K562 (cell line): ENCODE measurements at regions not wholly inside any gene's neighbourhood (a gene's known extent, or its start where the extent isn't known, plus 50 kb on each side); places are given as distances from the start of the nearest gene placed in this dataset.

Source experiments
- ATAC-seq: fragments of 200-7000 bp; cut with Tn5 transposase; 3 replicates; pipeline ENCODE4 v1.9.1; 2020; ENCODE audit warnings: moderate library complexity
- BruUV-seq: library from RNA; stranded (reverse); fragments of 400-500 nt; replicated peaks from 2 replicates; lab custom pipeline; 2021; lab: Mats Ljungman, UMichigan
- CTCF ChIA-PET: fragments of 300-600 bp; formaldehyde crosslinking; extraction: SDS; loops from one replicate; lab custom pipeline; 2021; ENCODE audit warnings: low intra/inter-chr PET ratio; lab: Yijun Ruan, JAX
- POLR2A ChIA-PET: fragments of 300-600, 350-650 bp; sonication (Branson Sonifier 250); formaldehyde crosslinking; extraction: SDS; loops from one replicate; lab custom pipeline; 2021; ENCODE audit warnings: antibody characterized with exemption, inconsistent platforms; lab: Yijun Ruan, JAX
- DNase-seq, 4 experiments: peaks; one replicate each; pipeline versions ENCODE4 v3.0.0 to v3.0.0-alpha.2; 2011 to 2018; ENCODE audit warnings: low spot score in 3 of 4, mixed read lengths in 3 of 4; ENCODE audit errors: extremely low read depth in 1 of 4
- FAIRE-seq: peaks from 2 replicates; lab custom pipeline; 2011; peaks lifted over from hg19 to GRCh38; lab: Jason Lieb, UNC
- H2AFZ ChIP-seq: 2 replicates; pipeline ENCODE4 v1.6.0; 2011; ENCODE audit warnings: low read depth, low read length, control low read depth, inconsistent platforms
- H3K27ac ChIP-seq: fragments of 200-600 bp; 3 replicates; pipeline ENCODE4 v1.8.0; 2011; ENCODE audit warnings: low read depth, mild to moderate bottlenecking, control low read depth, inconsistent platforms, low read length, moderate library complexity, mixed read lengths; ENCODE audit errors: extremely low read depth
- H3K27me3 ChIP-seq, 2 experiments: fragments of 300-600 bp in 1 of 2; 2 replicates in 1 of 2; 3 replicates in 1 of 2; pipeline versions ENCODE4 v1.6.0 to v1.8.0; 2011; ENCODE audit warnings: inconsistent platforms in 2 of 2, low read length in 2 of 2, mild to moderate bottlenecking in 1 of 2, mixed read lengths in 1 of 2, moderate library complexity in 1 of 2; ENCODE audit not compliant: control insufficient read depth in 2 of 2, insufficient read depth in 2 of 2
- H3K36me3 ChIP-seq: fragments of 300-600 bp; 3 replicates; pipeline ENCODE4 v1.8.0; 2011; ENCODE audit warnings: mild to moderate bottlenecking, low read length, inconsistent platforms; ENCODE audit not compliant: control insufficient read depth, insufficient read depth
- H3K4me1 ChIP-seq, 2 experiments: fragments of 200-600 bp in 1 of 2; replicated peaks in 1 of 2; 2 replicates in 1 of 2; 3 replicates in 1 of 2; pipeline versions ENCODE4 v1.5.1 to v1.8.0; 2011; ENCODE audit warnings: inconsistent platforms in 2 of 2, low read length in 2 of 2, mild to moderate bottlenecking in 1 of 2, mixed read lengths in 1 of 2, moderate library complexity in 1 of 2; ENCODE audit not compliant: control insufficient read depth in 2 of 2, insufficient read depth in 2 of 2
- H3K4me2 ChIP-seq: 2 replicates; pipeline ENCODE4 v1.6.1; 2011; ENCODE audit warnings: low read length, control low read depth, inconsistent platforms, mixed read lengths; ENCODE audit not compliant: insufficient read depth
- H3K4me3 ChIP-seq: fragments of 200-600 bp; sonication (generic), shearing (Covaris generic); 2 replicates; pipeline ENCODE4 v1.5.1; 2016; ENCODE audit warnings: control low read depth, inconsistent platforms
- H3K79me2 ChIP-seq: fragments of 200-600 bp; 3 replicates; pipeline ENCODE4 v1.8.0; 2011; ENCODE audit warnings: low read length, inconsistent platforms; ENCODE audit not compliant: control insufficient read depth, insufficient read depth
- H3K9ac ChIP-seq, 2 experiments: 2 replicates each; pipeline versions ENCODE4 v1.6.0 to v1.6.1; 2011; ENCODE audit warnings: low read depth in 2 of 2, low read length in 2 of 2, control low read depth in 1 of 2, inconsistent platforms in 1 of 2, mild to moderate bottlenecking in 1 of 2, mixed read lengths in 1 of 2; ENCODE audit not compliant: insufficient read depth in 1 of 2
- H3K9me1 ChIP-seq: one replicate; pipeline ENCODE4 v1.6.0; 2011; ENCODE audit warnings: inconsistent platforms, mild to moderate bottlenecking, low read length, moderate library complexity; ENCODE audit not compliant: control insufficient read depth, insufficient read depth
- H3K9me3 ChIP-seq: replicated peaks from 2 replicates; pipeline ENCODE4 v1.5.1; 2011; ENCODE audit warnings: low read depth, low read length, inconsistent platforms; ENCODE audit not compliant: control insufficient read depth, insufficient read depth
- H4K20me1 ChIP-seq: replicated peaks from 2 replicates; pipeline ENCODE4 v1.6.1; 2011; ENCODE audit warnings: low read length, inconsistent platforms, mixed read lengths; ENCODE audit not compliant: control insufficient read depth, insufficient read depth
- MAFF ChIP-seq: IDR thresholded peaks from 2 replicates; pipeline ENCODE4 v1.6.1; 2012; ENCODE audit warnings: low read length, improper control_type of control experiment
- MYBL2 ChIP-seq, 2 experiments: fragments of 450-650 bp in 1 of 2; sonication (generic) in 1 of 2; formaldehyde crosslinking in 1 of 2; IDR thresholded peaks; 2 replicates each; pipeline versions ENCODE4 v1.6.1 to v1.8.1; 2017 to 2022; ENCODE audit warnings: borderline replicate concordance in 1 of 2, inconsistent platforms in 1 of 2, low read depth in 1 of 2, mild to moderate bottlenecking in 1 of 2, missing genetic modification reagents in 1 of 2, moderate library complexity in 1 of 2
- NR4A1 ChIP-seq, 2 experiments: fragments of 250-450 bp in 1 of 2; fragments of 450-650 bp in 1 of 2; sonication (Bioruptor Pico) in 1 of 2; IDR thresholded peaks; 2 replicates each; pipeline versions ENCODE4 v1.4.0 to v1.6.1; 2016 to 2020; ENCODE audit warnings: mild to moderate bottlenecking in 2 of 2, missing compliant biosample characterization in 1 of 2, missing genetic modification characterization in 1 of 2, moderate library complexity in 1 of 2
- POLR2A ChIP-seq: fragments of 450-650 bp; conservative IDR thresholded peaks from 2 replicates; pipeline ENCODE4 v1.6.1; 2016
- RBM22 ChIP-seq: fragments of 200-400 bp; formaldehyde crosslinking; IDR thresholded peaks from 2 replicates; pipeline ENCODE4 v1.6.1; 2018; ENCODE audit warnings: low read length, low read depth; ENCODE audit not compliant: poor library complexity, severe bottlenecking
- TCF7L2 ChIP-seq: fragments of 150-350 bp; IDR thresholded peaks from 2 replicates; pipeline ENCODE4 v1.6.1; 2016; ENCODE audit warnings: low read depth, mild to moderate bottlenecking, low read length, moderate library complexity
- THRA ChIP-seq: fragments of 450-650 bp; IDR thresholded peaks from 2 replicates; pipeline ENCODE4 v1.6.1; 2017; ENCODE audit warnings: mild to moderate bottlenecking, moderate library complexity
- U2AF1 ChIP-seq: fragments of 200-400 bp; formaldehyde crosslinking; optimal IDR thresholded peaks from 2 replicates; pipeline ENCODE3; 2017; ENCODE audit warnings: mild to moderate bottlenecking, low read depth, low read length, moderate library complexity
- XRCC5 ChIP-seq: fragments of 200-400 bp; formaldehyde crosslinking; IDR thresholded peaks from 2 replicates; pipeline ENCODE4 v1.6.1; 2017; ENCODE audit warnings: low read depth, mild to moderate bottlenecking, low read length
- ZNF316 ChIP-seq: fragments of 450-650 bp; IDR thresholded peaks from 2 replicates; pipeline ENCODE4 v1.6.1; 2016
- WGBS: fragments of 100-300 bp; shearing (Covaris generic); methylation state at CpG from one replicate; pipeline ENCODE4 v1.1.6; 2016; ENCODE audit warnings: low coverage, mixed read lengths; ENCODE audit not compliant: insufficient coverage; ENCODE audit errors: missing lambda C conversion rate; 5-methylcytosine and 5-hydroxymethylcytosine counted together
- in situ Hi-C: fragments of 300-500 bp; cut with MboI; formaldehyde crosslinking; loops from 4 replicates; pipeline ENCODE4 v1.15.0; 2018; ENCODE audit warnings: inconsistent platforms, mixed read lengths
- intact Hi-C: fragments of 100-400 bp; cut with micrococcal nuclease; formaldehyde crosslinking; loops from 2 replicates; pipeline ENCODE4 v1.14.2; 2022

- CTCF ChIA-PET = no interaction called here
- ATAC-seq (no peak), DNase-seq (no peak), FAIRE-seq (no peak)
- H3K27me3 ChIP-seq = no peaks in the 10 kb centered on the region
- TF ChIP-seq ZNF316 (peak; percentile 15; the same call in 1 of the 2 replicates), THRA (no peak), MAFF (peak; percentile 2; the same call in 1 of the 2 replicates)
- no peak overlapping the region for H3K4me2 ChIP-seq
- BruUV-seq = no TSS peak
- H3K9me3 ChIP-seq = no peaks in the 10 kb centered on the region
- no peaks in the 10 kb centered on the region for H3K9me1 ChIP-seq
- H3K9ac ChIP-seq = no peak overlapping the region
- no peak overlapping the region for H3K27ac ChIP-seq
- no peaks in the 10 kb centered on the region for H3K79me2 ChIP-seq
- H2AFZ ChIP-seq = no peak overlapping the region
- in situ Hi-C loops = no loop called here
- 11% methylated on average over 1 of the region's 1 CpG for WGBS
- intact Hi-C loops = no loop called here
- H3K4me1 ChIP-seq = no peaks in the 10 kb centered on the region
- no peaks in the 10 kb centered on the region for H3K36me3 ChIP-seq
- POLR2A ChIA-PET = no interaction called here
- no peak overlapping the region for H3K4me3 ChIP-seq
- no peaks in the 10 kb centered on the region for H4K20me1 ChIP-seq
Measured at GRCh38 chr13:105414639-105415038, 1120.8 kb downstream of the EFNB2 start.

DNA sequence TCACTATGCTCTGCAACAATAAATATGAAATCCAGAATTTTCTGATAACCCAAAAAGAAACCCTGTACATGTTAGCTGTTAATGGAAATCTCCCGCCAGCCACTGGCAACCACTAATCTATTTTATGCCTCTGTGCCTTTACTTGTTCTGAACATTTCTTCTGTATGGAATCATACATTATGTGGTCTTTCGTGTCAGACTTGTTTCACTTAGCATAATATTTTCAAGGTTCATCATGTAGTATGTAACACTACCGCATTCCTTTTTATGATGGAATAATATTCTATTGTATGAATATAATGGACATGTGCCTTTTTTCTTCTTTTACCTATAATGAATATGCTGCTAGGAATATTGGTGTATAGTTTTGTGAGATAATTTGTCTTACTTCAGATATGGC is 1123.3 kb downstream of the EFNB2 start:
- in situ Hi-C loops = no loop called here

More for the DNA sequence above, 1123.3 kb downstream of the EFNB2 start:
- ChIA-PET POLR2A (no interaction called here), CTCF (no interaction called here)
- Histone ChIP-seq H3K36me3 (no peaks in the 10 kb centered on the region), H3K9me1 (no peaks in the 10 kb centered on the region), H2AFZ (no peak overlapping the region), H3K27me3 (no peaks in the 10 kb centered on the region), H3K4me1 (no peaks in the 10 kb centered on the region), H3K27ac (no peak overlapping the region), H3K4me3 (no peak overlapping the region), H3K9me3 (no peaks in the 10 kb centered on the region), H3K4me2 (no peak overlapping the region), H3K79me2 (no peaks in the 10 kb centered on the region), H4K20me1 (no peaks in the 10 kb centered on the region), H3K9ac (no peak overlapping the region)
- BruUV-seq = no TSS peak
- DNase-seq = no peak
- no peak for ATAC-seq
- no peak for FAIRE-seq
- intact Hi-C loops = no loop called here
- WGBS = 0% methylated on average over 3 of the region's 3 CpGs
- TF ChIP-seq MYBL2 (IDR thresholded peaks at IDR 0.05; ENCODE audit: low read depth) (no peak), MYBL2 (CRISPR knock-in tag; IDR thresholded peaks at IDR 0.05; ENCODE audit: borderline replicate concordance) (no peak), NR4A1 (CRISPR knock-in tag; IDR thresholded peaks at IDR 0.05) (no peak), NR4A1 (tag; IDR thresholded peaks at IDR 0.05) (no peak), RBM22 (no peak), XRCC5 (no peak), TCF7L2 (no peak), U2AF1 (no peak), POLR2A (no peak)
